ENCODE measurements at regions not wholly inside any gene's neighbourhood (a gene's known extent, or its start where the extent isn't known, plus 50 kb on each side); places are given as distances from the start of the nearest gene placed in this dataset.

DNA sequence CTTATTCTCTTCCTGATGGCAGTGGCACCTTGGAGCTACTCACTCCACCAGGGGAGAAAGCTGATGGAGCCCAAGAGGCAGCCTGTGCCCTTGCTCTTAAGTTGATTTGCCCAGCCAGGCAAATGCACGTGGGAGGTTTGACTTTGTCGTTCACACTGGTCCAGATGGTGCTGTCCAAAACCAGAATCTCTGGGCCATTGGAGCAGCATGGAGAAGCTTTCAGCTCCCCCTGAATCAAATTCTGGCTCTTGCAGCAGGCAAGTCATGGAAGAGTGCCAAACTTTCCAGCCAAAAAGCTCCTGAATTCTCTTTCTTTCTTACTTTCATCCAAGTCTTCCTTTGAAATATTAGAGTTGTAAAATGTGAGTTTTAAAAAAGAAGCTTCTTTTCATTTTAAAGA lies 970.4 kb downstream of the RPA4 start:
- no peak for DNase-seq (ENCODE audit: low read depth in 2 of 2)
- Histone ChIP-seq H3K36me3 (ENCODE audit: control insufficient read depth, insufficient read depth, low read length) (no peaks in the 10 kb centered on the region), H3K4me1 (ENCODE audit: control insufficient read depth, extremely low read depth, insufficient read depth, low read length) (no peaks in the 10 kb centered on the region), H3K79me2 (ENCODE audit: control insufficient read depth, insufficient read depth, low read length) (no peaks in the 10 kb centered on the region), H3K4me3 (replicated peaks in 1 of 4; ENCODE audit: control extremely low read depth in 1 of 4, insufficient read depth in 1 of 4, low read depth in 3 of 4, low read length in 4 of 4) (no peak overlapping the region), H3K27ac (ENCODE audit: insufficient read depth, low read length) (no peak overlapping the region), H3K9ac (ENCODE audit: insufficient read depth, low read length) (no peak overlapping the region), H3K27me3 (ENCODE audit: control insufficient read depth, insufficient read depth, low read length) (no peaks in the 10 kb centered on the region), H2AFZ (ENCODE audit: low read length) (no peak overlapping the region), H4K20me1 (ENCODE audit: control insufficient read depth, extremely low read depth, insufficient read depth, low read length) (no peaks in the 10 kb centered on the region), H3K9me3 (ENCODE audit: control insufficient read depth, insufficient read depth, low read depth, low read length) (no peaks in the 10 kb centered on the region), H3K4me2 (ENCODE audit: extremely low read depth, insufficient read depth, low read length) (no peak overlapping the region)
- TF ChIP-seq EZH2 (IDR thresholded peaks at IDR 0.05; ENCODE audit: low read length, missing control alignments), result no peak
- TF ChIP-seq, protein P1, sequence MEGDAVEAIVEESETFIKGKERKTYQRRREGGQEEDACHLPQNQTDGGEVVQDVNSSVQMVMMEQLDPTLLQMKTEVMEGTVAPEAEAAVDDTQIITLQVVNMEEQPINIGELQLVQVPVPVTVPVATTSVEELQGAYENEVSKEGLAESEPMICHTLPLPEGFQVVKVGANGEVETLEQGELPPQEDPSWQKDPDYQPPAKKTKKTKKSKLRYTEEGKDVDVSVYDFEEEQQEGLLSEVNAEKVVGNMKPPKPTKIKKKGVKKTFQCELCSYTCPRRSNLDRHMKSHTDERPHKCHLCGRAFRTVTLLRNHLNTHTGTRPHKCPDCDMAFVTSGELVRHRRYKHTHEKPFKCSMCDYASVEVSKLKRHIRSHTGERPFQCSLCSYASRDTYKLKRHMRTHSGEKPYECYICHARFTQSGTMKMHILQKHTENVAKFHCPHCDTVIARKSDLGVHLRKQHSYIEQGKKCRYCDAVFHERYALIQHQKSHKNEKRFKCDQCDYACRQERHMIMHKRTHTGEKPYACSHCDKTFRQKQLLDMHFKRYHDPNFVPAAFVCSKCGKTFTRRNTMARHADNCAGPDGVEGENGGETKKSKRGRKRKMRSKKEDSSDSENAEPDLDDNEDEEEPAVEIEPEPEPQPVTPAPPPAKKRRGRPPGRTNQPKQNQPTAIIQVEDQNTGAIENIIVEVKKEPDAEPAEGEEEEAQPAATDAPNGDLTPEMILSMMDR (conservative IDR thresholded peaks at IDR 0.05 in 1 of 2, IDR thresholded peaks at IDR 0.05 in 1 of 2; ENCODE audit: low read depth in 1 of 2, low read length in 2 of 2), result no peak

DNA sequence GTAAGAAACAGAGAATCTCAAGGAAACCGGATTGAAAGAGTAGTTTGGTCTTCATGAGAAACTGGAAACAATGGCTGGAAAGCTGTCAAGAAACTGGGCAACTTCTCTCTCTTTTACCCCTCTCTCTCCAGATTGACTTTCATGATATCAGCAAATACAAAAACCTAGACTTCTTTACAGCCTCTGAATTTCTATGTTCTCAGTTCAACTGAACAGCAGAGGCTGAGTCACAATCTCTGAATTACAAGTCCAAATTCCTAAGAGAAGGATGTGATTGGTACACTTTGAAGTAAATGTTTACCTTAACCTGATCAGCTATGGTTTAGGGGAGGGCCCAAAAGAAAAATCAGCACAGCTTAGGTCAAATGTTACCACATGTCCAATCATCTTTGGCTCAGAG lies 974.9 kb downstream of the RPA4 start:
- H3K27me3 ChIP-seq (ENCODE audit: control insufficient read depth, insufficient read depth, low read length), result no peaks in the 10 kb centered on the region
- H3K4me3 ChIP-seq (replicated peaks in 1 of 4; ENCODE audit: control extremely low read depth in 1 of 4, insufficient read depth in 1 of 4, low read depth in 3 of 4, low read length in 4 of 4), result no peak overlapping the region
- H3K9ac ChIP-seq (ENCODE audit: insufficient read depth, low read length), result no peak overlapping the region
- H3K27ac ChIP-seq (ENCODE audit: insufficient read depth, low read length), result no peak overlapping the region
- TF ChIP-seq, protein P1 (conservative IDR thresholded peaks at IDR 0.05 in 1 of 2, IDR thresholded peaks at IDR 0.05 in 1 of 2; ENCODE audit: low read depth in 1 of 2, low read length in 2 of 2), result no peak
- TF ChIP-seq EZH2 (IDR thresholded peaks at IDR 0.05; ENCODE audit: low read length, missing control alignments), result no peak
- H3K9me3 ChIP-seq (ENCODE audit: control insufficient read depth, insufficient read depth, low read depth, low read length), result no peaks in the 10 kb centered on the region
- H4K20me1 ChIP-seq (ENCODE audit: control insufficient read depth, extremely low read depth, insufficient read depth, low read length), result no peaks in the 10 kb centered on the region
- H3K4me2 ChIP-seq (ENCODE audit: extremely low read depth, insufficient read depth, low read length), result no peak overlapping the region
- H3K79me2 ChIP-seq (ENCODE audit: control insufficient read depth, insufficient read depth, low read length), result no peaks in the 10 kb centered on the region
- H3K36me3 ChIP-seq (ENCODE audit: control insufficient read depth, insufficient read depth, low read length), result no peaks in the 10 kb centered on the region
- H3K4me1 ChIP-seq (ENCODE audit: control insufficient read depth, extremely low read depth, insufficient read depth, low read length), result no peaks in the 10 kb centered on the region
- peak; percentile 28 to 36 for DNase-seq (ENCODE audit: low read depth in 2 of 2)
- H2AFZ ChIP-seq (ENCODE audit: low read length), result no peak overlapping the region

DNA sequence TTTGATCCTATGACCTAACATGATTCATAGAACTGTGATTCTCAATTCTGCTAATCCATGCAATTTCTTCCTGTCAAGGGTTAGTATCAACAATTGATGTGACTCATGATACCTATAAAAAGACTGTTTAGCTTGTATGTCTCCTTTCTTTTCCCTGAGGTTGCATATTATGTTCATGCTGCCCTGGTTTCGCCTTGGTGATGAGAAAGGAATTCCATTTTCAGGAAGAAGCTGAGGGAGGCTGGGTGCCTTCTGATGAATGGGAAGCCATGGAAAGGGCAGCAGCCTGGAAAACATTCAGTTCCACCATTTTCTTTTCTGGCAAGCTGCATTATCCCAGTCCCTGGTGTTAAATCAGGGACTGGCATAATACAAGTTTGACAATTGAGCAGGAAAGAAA lies 976.5 kb downstream of the RPA4 start:
- H3K9ac ChIP-seq (ENCODE audit: insufficient read depth, low read length), result no peak overlapping the region
- no peak overlapping the region for H3K4me3 ChIP-seq (replicated peaks in 1 of 4; ENCODE audit: control extremely low read depth in 1 of 4, insufficient read depth in 1 of 4, low read depth in 3 of 4, low read length in 4 of 4)
- TF ChIP-seq, protein P1 (conservative IDR thresholded peaks at IDR 0.05 in 1 of 2, IDR thresholded peaks at IDR 0.05 in 1 of 2; ENCODE audit: low read depth in 1 of 2, low read length in 2 of 2), result no peak
- TF ChIP-seq EZH2 (IDR thresholded peaks at IDR 0.05; ENCODE audit: low read length, missing control alignments), result no peak
- H3K4me2 ChIP-seq (ENCODE audit: extremely low read depth, insufficient read depth, low read length), result no peak overlapping the region
- no peaks in the 10 kb centered on the region for H3K4me1 ChIP-seq (ENCODE audit: control insufficient read depth, extremely low read depth, insufficient read depth, low read length)
- DNase-seq (ENCODE audit: low read depth in 2 of 2), result peak; percentile 47 to 61
- H3K79me2 ChIP-seq (ENCODE audit: control insufficient read depth, insufficient read depth, low read length), result no peaks in the 10 kb centered on the region
- no peak overlapping the region for H3K27ac ChIP-seq (ENCODE audit: insufficient read depth, low read length)
- H2AFZ ChIP-seq (ENCODE audit: low read length), result no peak overlapping the region
- no peaks in the 10 kb centered on the region for H4K20me1 ChIP-seq (ENCODE audit: control insufficient read depth, extremely low read depth, insufficient read depth, low read length)
- no peaks in the 10 kb centered on the region for H3K27me3 ChIP-seq (ENCODE audit: control insufficient read depth, insufficient read depth, low read length)
- no peaks in the 10 kb centered on the region for H3K36me3 ChIP-seq (ENCODE audit: control insufficient read depth, insufficient read depth, low read length)
- no peaks in the 10 kb centered on the region for H3K9me3 ChIP-seq (ENCODE audit: control insufficient read depth, insufficient read depth, low read depth, low read length)
